Liver (tissue), 8 donors: ENCODE measurements at regions not wholly inside any gene's neighbourhood (a gene's known extent, or its start where the extent isn't known, plus 50 kb on each side); places are given as distances from the start of the nearest gene placed in this dataset.
"Not testable (repeated sequence)": the region's sequence is repeated elsewhere in the genome, so short reads cannot be mapped to it uniquely, and the experiment has no call there.

Source experiments
- DNase-seq: peaks from one replicate; pipeline ENCODE4 v3.0.0-alpha.2; 2017; ENCODE audit warnings: low spot score
- H3K27ac ChIP-seq, 2 donors: one replicate each; pipeline ENCODE4 v1.7.0; 2013; ENCODE audit warnings: inconsistent platforms in 2 of 2, low read length in 2 of 2, control low read depth in 1 of 2, low read depth in 1 of 2, mild to moderate bottlenecking in 1 of 2
- H3K27me3 ChIP-seq, 4 donors: one replicate each; pipeline versions ENCODE4 v1.6.1 to v1.7.0; 2013; ENCODE audit warnings: low read length in 3 of 4, inconsistent platforms in 1 of 4, mild to moderate bottlenecking in 1 of 4, moderate library complexity in 1 of 4; ENCODE audit not compliant: control insufficient read depth in 4 of 4, insufficient read depth in 4 of 4
- H3K36me3 ChIP-seq, 4 donors: one replicate each; pipeline versions ENCODE4 v1.6.1 to v1.7.0; 2013; ENCODE audit warnings: low read length in 3 of 4, mild to moderate bottlenecking in 3 of 4, low read depth in 1 of 4, moderate library complexity in 1 of 4; ENCODE audit not compliant: control insufficient read depth in 4 of 4, insufficient read depth in 3 of 4
- H3K4me1 ChIP-seq, 4 donors: one replicate each; pipeline versions ENCODE4 v1.6.1 to v1.7.0; 2013; ENCODE audit warnings: low read length in 3 of 4, mild to moderate bottlenecking in 3 of 4, moderate library complexity in 1 of 4; ENCODE audit not compliant: control insufficient read depth in 4 of 4, insufficient read depth in 4 of 4
- H3K4me3 ChIP-seq, 3 donors: one replicate each; pipeline versions ENCODE4 v1.6.1 to v1.7.0; 2013; ENCODE audit warnings: low read length in 3 of 3, control low read depth in 1 of 3, low read depth in 1 of 3, mild to moderate bottlenecking in 1 of 3
- H3K9ac ChIP-seq, 2 donors: one replicate each; pipeline ENCODE4 v1.7.0; 2013; ENCODE audit warnings: low read length in 2 of 2, mild to moderate bottlenecking in 2 of 2, moderate library complexity in 2 of 2, control low read depth in 1 of 2, low read depth in 1 of 2
- H3K9me3 ChIP-seq, 4 donors: one replicate each; pipeline versions ENCODE4 v1.6.1 to v1.7.0; 2013; ENCODE audit warnings: low read length in 3 of 4; ENCODE audit not compliant: control insufficient read depth in 4 of 4
- FOXA1 ChIP-seq: IDR thresholded peaks from 2 replicates; pipeline ENCODE4 v1.6.1; 2016; ENCODE audit warnings: antibody characterized with exemption
- HNF4A ChIP-seq, 2 donors: conservative IDR thresholded peaks; 2 replicates each; pipeline ENCODE4 v1.6.1; 2016; ENCODE audit warnings: antibody characterized with exemption in 2 of 2, mild to moderate bottlenecking in 2 of 2
- HNF4G ChIP-seq: IDR thresholded peaks from 2 replicates; pipeline ENCODE4 v1.6.1; 2016; ENCODE audit warnings: antibody characterized with exemption
- RAD21 ChIP-seq, 2 donors: IDR thresholded peaks; 2 replicates each; pipeline ENCODE4 v1.6.1; 2016; ENCODE audit warnings: antibody characterized with exemption in 2 of 2, mild to moderate bottlenecking in 2 of 2
- YY1 ChIP-seq: IDR thresholded peaks from 2 replicates; pipeline ENCODE4 v1.6.1; 2016; ENCODE audit warnings: antibody characterized with exemption, mild to moderate bottlenecking
- WGBS: extraction: QIAGEN DNeasy Blood & Tissue Kit; methylation state at CpG from one replicate; pipeline ENCODE4 v1.1.7; 2013; 5-methylcytosine and 5-hydroxymethylcytosine counted together
- TF ChIP-seq, protein P1 (sequence below): fragments of 150-350 bp; IDR thresholded peaks from 2 replicates; pipeline ENCODE4 v1.5.1; 2017; ENCODE audit warnings: improper control_type of control experiment, low read depth, low read length; ENCODE audit not compliant: missing input control
- TF ChIP-seq, protein P2 (sequence below): IDR thresholded peaks from 2 replicates; pipeline ENCODE4 v1.6.1; 2016; ENCODE audit warnings: antibody characterized with exemption
- TF ChIP-seq, protein P3 (sequence below): IDR thresholded peaks from 2 replicates; pipeline ENCODE4 v1.6.1; 2016; ENCODE audit warnings: antibody characterized with exemption
- TF ChIP-seq, protein P4 (sequence below): IDR thresholded peaks from 2 replicates; pipeline ENCODE4 v1.6.1; 2016; ENCODE audit warnings: antibody characterized with exemption
- donor health status: healthy.
- donor health status: healthy.
- donor health status: healthy.
- donor health status: healthy.
- donor health status: healthy.

DNA sequence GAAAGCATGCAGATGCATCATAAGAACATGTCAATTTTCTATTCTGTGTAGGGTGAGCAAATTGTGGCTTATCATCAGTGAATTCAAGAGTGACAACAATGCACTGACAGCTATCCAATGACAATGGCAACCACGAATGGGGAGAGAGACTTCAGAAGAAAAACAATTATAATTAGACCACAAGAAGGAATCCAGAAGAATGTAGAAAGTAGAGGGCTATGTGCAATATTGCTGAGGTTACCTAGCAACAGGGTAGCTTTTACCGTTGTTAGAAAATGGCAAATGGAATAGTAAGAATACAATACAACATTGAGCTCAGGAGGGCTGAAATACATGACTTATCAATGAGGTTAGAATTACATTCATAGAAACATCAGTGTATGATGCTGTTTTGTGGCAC lies 71.1 kb upstream of the SESTD1 start (continued):
- no peak for TF ChIP-seq RAD21 (IDR thresholded peaks at IDR 0.05)

DNA sequence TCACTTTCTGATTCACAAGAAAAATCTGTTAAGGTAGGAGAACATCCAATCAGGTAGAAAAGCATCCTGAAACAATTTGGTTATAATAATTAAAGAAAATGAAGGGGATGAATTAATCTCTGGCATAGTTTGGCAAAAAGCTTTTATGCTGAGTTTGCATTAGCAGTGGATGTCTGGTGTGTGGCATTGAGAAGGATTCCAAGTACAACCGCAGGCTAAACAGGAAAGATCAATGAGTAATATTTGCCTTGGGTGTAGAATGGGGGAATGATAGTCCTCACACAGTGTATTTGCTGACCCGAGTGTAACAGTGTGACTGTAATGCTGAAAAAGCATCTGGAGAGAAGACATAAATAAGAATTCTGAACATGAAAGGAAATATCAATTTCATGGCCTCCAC lies 68.3 kb upstream of the SESTD1 start:
- TF ChIP-seq, protein P1, sequence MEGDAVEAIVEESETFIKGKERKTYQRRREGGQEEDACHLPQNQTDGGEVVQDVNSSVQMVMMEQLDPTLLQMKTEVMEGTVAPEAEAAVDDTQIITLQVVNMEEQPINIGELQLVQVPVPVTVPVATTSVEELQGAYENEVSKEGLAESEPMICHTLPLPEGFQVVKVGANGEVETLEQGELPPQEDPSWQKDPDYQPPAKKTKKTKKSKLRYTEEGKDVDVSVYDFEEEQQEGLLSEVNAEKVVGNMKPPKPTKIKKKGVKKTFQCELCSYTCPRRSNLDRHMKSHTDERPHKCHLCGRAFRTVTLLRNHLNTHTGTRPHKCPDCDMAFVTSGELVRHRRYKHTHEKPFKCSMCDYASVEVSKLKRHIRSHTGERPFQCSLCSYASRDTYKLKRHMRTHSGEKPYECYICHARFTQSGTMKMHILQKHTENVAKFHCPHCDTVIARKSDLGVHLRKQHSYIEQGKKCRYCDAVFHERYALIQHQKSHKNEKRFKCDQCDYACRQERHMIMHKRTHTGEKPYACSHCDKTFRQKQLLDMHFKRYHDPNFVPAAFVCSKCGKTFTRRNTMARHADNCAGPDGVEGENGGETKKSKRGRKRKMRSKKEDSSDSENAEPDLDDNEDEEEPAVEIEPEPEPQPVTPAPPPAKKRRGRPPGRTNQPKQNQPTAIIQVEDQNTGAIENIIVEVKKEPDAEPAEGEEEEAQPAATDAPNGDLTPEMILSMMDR, result no peak
- Histone ChIP-seq H3K27ac (no peak overlapping the region), H3K27me3 (no peaks in the 10 kb centered on the region), H3K9me3 (no peaks in the 10 kb centered on the region), H3K36me3 (no peaks in the 10 kb centered on the region), H3K4me3 (no peak overlapping the region), H3K9ac (no peak overlapping the region), H3K4me1 (no peaks in the 10 kb centered on the region)
- no peak for DNase-seq
- 40% methylated on average over 2 of the region's 2 CpGs for WGBS

DNA sequence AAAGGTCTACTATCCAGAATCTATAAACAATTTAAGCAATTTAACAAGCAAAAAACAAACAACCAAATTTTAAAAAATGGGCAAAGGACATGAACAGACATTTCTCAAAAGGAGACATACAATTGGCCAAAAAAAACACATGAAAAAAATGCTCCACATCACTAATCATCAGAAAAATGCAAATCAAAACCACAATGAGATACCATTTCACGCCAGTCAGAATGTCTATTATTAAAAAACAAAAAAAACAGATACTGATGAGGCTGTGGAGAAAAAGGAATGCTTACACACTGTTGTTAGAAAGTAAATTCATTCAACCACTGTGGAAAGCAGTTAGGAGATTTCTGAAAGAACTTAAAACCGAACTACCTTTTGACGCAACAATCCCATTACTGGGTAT lies 66.4 kb upstream of the SESTD1 start:
- no peaks in the 10 kb centered on the region for H3K27me3 ChIP-seq
- H3K27ac ChIP-seq, result no peak overlapping the region
- DNase-seq, result no peak
- H3K36me3 ChIP-seq, result no peaks in the 10 kb centered on the region
- no peak overlapping the region for H3K4me3 ChIP-seq
- no peak overlapping the region for H3K9ac ChIP-seq
- 96% methylated on average over 3 of the region's 3 CpGs for WGBS
- no peaks in the 10 kb centered on the region for H3K4me1 ChIP-seq
- TF ChIP-seq, protein P2, sequence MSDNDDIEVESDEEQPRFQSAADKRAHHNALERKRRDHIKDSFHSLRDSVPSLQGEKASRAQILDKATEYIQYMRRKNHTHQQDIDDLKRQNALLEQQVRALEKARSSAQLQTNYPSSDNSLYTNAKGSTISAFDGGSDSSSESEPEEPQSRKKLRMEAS, result no peak
- TF ChIP-seq YY1 (no peak), HNF4G (no peak), FOXA1 (no peak), HNF4A (conservative IDR thresholded peaks at IDR 0.05) (no peak)
- TF ChIP-seq, protein P3, sequence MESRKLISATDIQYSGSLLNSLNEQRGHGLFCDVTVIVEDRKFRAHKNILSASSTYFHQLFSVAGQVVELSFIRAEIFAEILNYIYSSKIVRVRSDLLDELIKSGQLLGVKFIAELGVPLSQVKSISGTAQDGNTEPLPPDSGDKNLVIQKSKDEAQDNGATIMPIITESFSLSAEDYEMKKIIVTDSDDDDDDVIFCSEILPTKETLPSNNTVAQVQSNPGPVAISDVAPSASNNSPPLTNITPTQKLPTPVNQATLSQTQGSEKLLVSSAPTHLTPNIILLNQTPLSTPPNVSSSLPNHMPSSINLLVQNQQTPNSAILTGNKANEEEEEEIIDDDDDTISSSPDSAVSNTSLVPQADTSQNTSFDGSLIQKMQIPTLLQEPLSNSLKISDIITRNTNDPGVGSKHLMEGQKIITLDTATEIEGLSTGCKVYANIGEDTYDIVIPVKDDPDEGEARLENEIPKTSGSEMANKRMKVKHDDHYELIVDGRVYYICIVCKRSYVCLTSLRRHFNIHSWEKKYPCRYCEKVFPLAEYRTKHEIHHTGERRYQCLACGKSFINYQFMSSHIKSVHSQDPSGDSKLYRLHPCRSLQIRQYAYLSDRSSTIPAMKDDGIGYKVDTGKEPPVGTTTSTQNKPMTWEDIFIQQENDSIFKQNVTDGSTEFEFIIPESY, result no peak
- TF ChIP-seq, protein P1, result no peak
- no peaks in the 10 kb centered on the region for H3K9me3 ChIP-seq

DNA sequence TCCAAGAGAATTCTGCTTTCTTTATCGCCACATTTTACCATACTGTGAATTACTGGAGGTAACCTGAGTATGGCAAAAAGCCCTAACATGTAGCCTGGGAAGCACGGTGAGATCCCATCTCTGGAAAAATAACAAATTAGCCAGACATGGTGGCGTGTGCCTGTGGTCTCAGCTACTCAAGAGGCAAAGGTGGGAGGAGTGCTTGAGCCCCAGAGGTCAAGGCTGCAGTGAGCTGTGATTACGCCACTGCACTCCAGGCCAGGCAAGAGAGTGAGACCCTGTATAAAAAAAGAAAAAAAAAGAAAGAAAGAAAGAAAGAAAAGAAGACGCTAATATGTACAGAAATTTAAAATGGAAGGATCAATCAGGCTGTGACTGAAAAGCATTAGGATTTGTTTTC lies 57.7 kb upstream of the SESTD1 start:
- TF ChIP-seq HNF4G, result no peak
- TF ChIP-seq, protein P4, sequence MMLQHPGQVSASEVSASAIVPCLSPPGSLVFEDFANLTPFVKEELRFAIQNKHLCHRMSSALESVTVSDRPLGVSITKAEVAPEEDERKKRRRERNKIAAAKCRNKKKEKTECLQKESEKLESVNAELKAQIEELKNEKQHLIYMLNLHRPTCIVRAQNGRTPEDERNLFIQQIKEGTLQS, result no peak
- no peaks in the 10 kb centered on the region for H3K27me3 ChIP-seq
- H3K36me3 ChIP-seq, result no peaks in the 10 kb centered on the region
- H3K9ac ChIP-seq, result no peak overlapping the region
- H3K27ac ChIP-seq, result no peak overlapping the region
- DNase-seq, result no peak
- no peaks in the 10 kb centered on the region for H3K9me3 ChIP-seq
- no peak overlapping the region for H3K4me3 ChIP-seq
- H3K4me1 ChIP-seq, result no peaks in the 10 kb centered on the region
- 90% methylated on average over 5 of the region's 5 CpGs for WGBS

DNA sequence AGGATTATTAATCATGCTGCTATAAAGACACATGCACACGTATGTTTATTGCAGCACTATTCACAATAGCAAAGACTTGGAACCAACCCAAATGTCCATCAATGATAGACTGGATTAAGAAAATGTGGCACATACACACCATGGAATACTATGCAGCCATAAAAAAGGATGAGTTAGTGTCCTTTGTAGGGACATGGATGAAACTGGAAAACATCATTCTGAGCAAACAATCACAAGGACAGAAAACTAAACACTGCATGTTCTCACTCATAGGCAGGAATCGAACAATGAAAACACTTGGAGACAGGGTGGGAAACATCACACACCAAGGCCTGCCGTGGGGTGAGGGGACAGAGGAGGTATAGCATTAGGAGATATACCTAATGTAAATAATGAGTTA lies 56.4 kb upstream of the SESTD1 start:
- not testable (repeated sequence) for H3K9ac ChIP-seq, H3K9me3 ChIP-seq, H3K4me3 ChIP-seq, H3K27ac ChIP-seq, H3K27me3 ChIP-seq, H3K36me3 ChIP-seq, H3K4me1 ChIP-seq, DNase-seq
- 89% methylated on average over 3 of the region's 3 CpGs for WGBS

DNA sequence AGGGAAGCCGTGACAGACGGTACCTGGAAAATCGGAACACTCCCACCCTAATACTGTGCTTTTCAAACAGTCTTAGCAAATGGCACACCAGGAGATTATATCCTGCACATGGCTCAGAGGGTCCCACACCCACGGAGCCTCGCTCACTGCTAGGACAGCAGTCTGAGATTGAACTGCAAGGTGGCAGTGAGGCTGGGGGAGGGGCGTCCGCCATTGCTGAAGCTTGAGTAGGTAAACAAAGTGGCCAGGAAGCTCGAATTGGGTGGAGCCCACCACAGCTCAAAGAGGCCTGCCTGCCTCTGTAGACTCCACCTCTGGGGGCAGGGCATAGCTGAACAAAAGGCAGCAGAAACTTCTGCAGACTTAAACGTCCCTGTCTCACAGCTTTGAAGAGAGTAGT lies 50.1 kb upstream of the SESTD1 start:
- not testable (repeated sequence) for H3K36me3 ChIP-seq, H3K9ac ChIP-seq, H3K4me1 ChIP-seq, H3K27ac ChIP-seq, H3K9me3 ChIP-seq, DNase-seq, H3K4me3 ChIP-seq, H3K27me3 ChIP-seq
- WGBS, result 87% methylated on average over 9 of the region's 9 CpGs
